ENCODE measurements at regions not wholly inside any gene's neighbourhood (a gene's known extent, or its start where the extent isn't known, plus 50 kb on each side); places are given as distances from the start of the nearest gene placed in this dataset.

- TF ChIP-seq CTCF (IDR thresholded peaks at IDR 0.05) = no peak
- no peak for DNase-seq (ENCODE audit: low spot score)
- Histone ChIP-seq H3K9me3 (no peaks in the 10 kb centered on the region), H3K27me3 (no peaks in the 10 kb centered on the region), H3K27ac (no peak overlapping the region), H3K4me1 (no peaks in the 10 kb centered on the region), H3K36me3 (no peaks in the 10 kb centered on the region), H3K4me3 (no peak overlapping the region)
Observed at GRCh38 chr15:97052513-97052912, 722.0 kb downstream of the NR2F2 start.

- H3K36me3 ChIP-seq = no peaks in the 10 kb centered on the region
Observed at GRCh38 chr15:97053635-97054034, 723.1 kb downstream of the NR2F2 start.

GRCh38 chr15:97057503-97057902 is 727.0 kb downstream of the NR2F2 start:
- Histone ChIP-seq H3K36me3 (no peaks in the 10 kb centered on the region), H3K27ac (no peak overlapping the region), H3K4me3 (no peak overlapping the region), H3K4me1 (no peaks in the 10 kb centered on the region), H3K9me3 (no peaks in the 10 kb centered on the region), H3K27me3 (no peaks in the 10 kb centered on the region)
- no peak for DNase-seq (ENCODE audit: low spot score)
- TF ChIP-seq CTCF (IDR thresholded peaks at IDR 0.05) = no peak

More at GRCh38 chr15:97053635-97054034, 723.1 kb downstream of the NR2F2 start:
- Histone ChIP-seq H3K27ac (no peak overlapping the region), H3K27me3 (no peaks in the 10 kb centered on the region), H3K9me3 (no peaks in the 10 kb centered on the region), H3K4me3 (no peak overlapping the region), H3K4me1 (no peaks in the 10 kb centered on the region)
- TF ChIP-seq CTCF (IDR thresholded peaks at IDR 0.05) = no peak
- no peak for DNase-seq (ENCODE audit: low spot score)

- DNase-seq (ENCODE audit: low spot score) = no peak
- Histone ChIP-seq H3K4me3 (no peak overlapping the region), H3K36me3 (no peaks in the 10 kb centered on the region), H3K4me1 (no peaks in the 10 kb centered on the region), H3K27ac (no peak overlapping the region), H3K27me3 (no peaks in the 10 kb centered on the region), H3K9me3 (no peaks in the 10 kb centered on the region)
- no peak for TF ChIP-seq CTCF (IDR thresholded peaks at IDR 0.05)
Observed at GRCh38 chr15:97059281-97059680, 728.8 kb downstream of the NR2F2 start.

GRCh38 chr15:97061392-97061791 is 730.9 kb downstream of the NR2F2 start:
- no peak for DNase-seq (ENCODE audit: low spot score)
- no peak for TF ChIP-seq CTCF (IDR thresholded peaks at IDR 0.05)
- Histone ChIP-seq H3K36me3 (no peaks in the 10 kb centered on the region), H3K27me3 (no peaks in the 10 kb centered on the region), H3K9me3 (no peaks in the 10 kb centered on the region), H3K4me3 (no peak overlapping the region), H3K4me1 (no peaks in the 10 kb centered on the region), H3K27ac (no peak overlapping the region)

GRCh38 chr15:97071668-97072067 is 741.2 kb downstream of the NR2F2 start:
- Histone ChIP-seq H3K36me3 (no peaks in the 10 kb centered on the region), H3K4me3 (no peak overlapping the region), H3K4me1 (no peaks in the 10 kb centered on the region), H3K9me3 (peaks cover 0 to 9% of the 10 kb centered on the region in 2 donors), H3K27me3 (no peaks in the 10 kb centered on the region), H3K27ac (no peak overlapping the region)
- no peak for DNase-seq (ENCODE audit: low spot score)
- TF ChIP-seq CTCF (IDR thresholded peaks at IDR 0.05) = no peak
